GM04504 (cell line): ENCODE measurements at regions not wholly inside any gene's neighbourhood (a gene's known extent, or its start where the extent isn't known, plus 50 kb on each side); places are given as distances from the start of the nearest gene placed in this dataset.

Experiments
- DNase-seq: peaks from one replicate; pipeline ENCODE4 v3.0.0-alpha.2; 2012; ENCODE audit warnings: low read depth

- DNase-seq: no peak
Measured at GRCh38 chr17:73815474-73815873, 171.2 kb upstream of the SDK2 start.

GRCh38 chr17:73819440-73820395, 175.5 kb upstream of the SDK2 start:
- DNase-seq: no peak

- no peak for DNase-seq
Measured at GRCh38 chr17:73820686-73821448, 176.6 kb upstream of the SDK2 start.

GRCh38 chr17:73821665-73822064, 177.4 kb upstream of the SDK2 start:
- no peak for DNase-seq

GRCh38 chr17:73822371-73822770, 178.1 kb upstream of the SDK2 start:
- no peak for DNase-seq

GRCh38 chr17:73823684-73824083, 179.4 kb upstream of the SDK2 start:
- DNase-seq: no peak

GRCh38 chr17:73824321-73824720, 180.1 kb upstream of the SDK2 start:
- DNase-seq: no peak

GRCh38 chr17:73826181-73826871, 182.1 kb upstream of the SDK2 start:
- no peak for DNase-seq

- DNase-seq: no peak
Measured at GRCh38 chr17:73826872-73827228, 182.6 kb upstream of the SDK2 start.

GRCh38 chr17:73827627-73828291, 183.5 kb upstream of the SDK2 start:
- DNase-seq: no peak

- no peak for DNase-seq
Measured at GRCh38 chr17:73829676-73830280, 185.5 kb upstream of the SDK2 start.

GRCh38 chr17:73831699-73832098, 187.5 kb upstream of the SDK2 start:
- no peak for DNase-seq

- DNase-seq: no peak
Measured at GRCh38 chr17:73833775-73834488, 189.7 kb upstream of the SDK2 start.

- DNase-seq: no peak
Measured at GRCh38 chr17:73834684-73835343, 190.6 kb upstream of the SDK2 start.

GRCh38 chr17:73835605-73836004, 191.4 kb upstream of the SDK2 start:
- DNase-seq: no peak

GRCh38 chr17:73838815-73839214, 194.6 kb upstream of the SDK2 start:
- DNase-seq: no peak

- no peak for DNase-seq
Measured at GRCh38 chr17:73840829-73841228, 196.6 kb upstream of the SDK2 start.

- DNase-seq: no peak
Measured at GRCh38 chr17:73841431-73842060, 197.3 kb upstream of the SDK2 start.

GRCh38 chr17:73847952-73848351, 203.7 kb upstream of the SDK2 start:
- no peak for DNase-seq

GRCh38 chr17:73850426-73850825, 206.2 kb upstream of the SDK2 start:
- DNase-seq: no peak
